HG02588 (cell line): ENCODE measurements at regions not wholly inside any gene's neighbourhood (a gene's known extent, or its start where the extent isn't known, plus 50 kb on each side); places are given as distances from the start of the nearest gene placed in this dataset.
A peak's percentile ranks its signal among the peaks of the same experiment; 100 is the strongest.

Source experiments
- ATAC-seq: cut with Tn5 transposase; IDR thresholded peaks from one replicate; pipeline ENCODE4 v1.9.1; 2021; ENCODE audit warnings: mild to moderate bottlenecking, moderate library complexity; ENCODE audit not compliant: unreplicated experiment

- no peak for ATAC-seq
Measured at GRCh38 chr4:36492590-36492989, 211.2 kb downstream of the DTHD1 start.

GRCh38 chr4:36493251-36493650 is 211.8 kb downstream of the DTHD1 start:
- ATAC-seq: no peak

GRCh38 chr4:36494016-36494415 is 212.6 kb downstream of the DTHD1 start:
- ATAC-seq: no peak

GRCh38 chr4:36494747-36495146 is 213.3 kb downstream of the DTHD1 start:
- ATAC-seq: no peak

GRCh38 chr4:36502350-36502749 is 220.9 kb downstream of the DTHD1 start:
- ATAC-seq: no peak

GRCh38 chr4:36508394-36508793 is 227.0 kb downstream of the DTHD1 start:
- ATAC-seq: no peak

GRCh38 chr4:36509845-36510244 is 228.4 kb downstream of the DTHD1 start:
- no peak for ATAC-seq

GRCh38 chr4:36511785-36512184 is 230.4 kb downstream of the DTHD1 start:
- ATAC-seq: no peak

GRCh38 chr4:36516522-36517095 is 235.2 kb downstream of the DTHD1 start:
- no peak for ATAC-seq

GRCh38 chr4:36523182-36523581 is 241.8 kb downstream of the DTHD1 start:
- ATAC-seq: no peak

GRCh38 chr4:36532670-36533379 is 251.4 kb downstream of the DTHD1 start:
- no peak for ATAC-seq

GRCh38 chr4:36533944-36534343 is 252.5 kb downstream of the DTHD1 start:
- ATAC-seq: no peak

- no peak for ATAC-seq
Measured at GRCh38 chr4:36547383-36547782, 266.0 kb downstream of the DTHD1 start.

- ATAC-seq: no peak
Measured at GRCh38 chr4:36549252-36549651, 267.8 kb downstream of the DTHD1 start.

GRCh38 chr4:36549992-36550391 is 268.6 kb downstream of the DTHD1 start:
- no peak for ATAC-seq

GRCh38 chr4:36551697-36552214 is 270.3 kb downstream of the DTHD1 start:
- peak; percentile 91 for ATAC-seq

GRCh38 chr4:36553029-36553428 is 271.6 kb downstream of the DTHD1 start:
- ATAC-seq: no peak

GRCh38 chr4:36553453-36553852 is 272.0 kb downstream of the DTHD1 start:
- no peak for ATAC-seq

- ATAC-seq: no peak
Measured at GRCh38 chr4:36556984-36557383, 275.6 kb downstream of the DTHD1 start.

GRCh38 chr4:36568575-36568974 is 287.2 kb downstream of the DTHD1 start:
- ATAC-seq: no peak

- no peak for ATAC-seq
Measured at GRCh38 chr4:36573441-36573840, 292.0 kb downstream of the DTHD1 start.

GRCh38 chr4:36574816-36575215 is 293.4 kb downstream of the DTHD1 start:
- ATAC-seq: no peak

- no peak for ATAC-seq
Measured at GRCh38 chr4:36582198-36582597, 300.8 kb downstream of the DTHD1 start.
